Immature natural killer cell (primary cell): ENCODE measurements at regions not wholly inside any gene's neighbourhood (a gene's known extent, or its start where the extent isn't known, plus 50 kb on each side); places are given as distances from the start of the nearest gene placed in this dataset.
"Not testable (repeated sequence)": the region's sequence is repeated elsewhere in the genome, so short reads cannot be mapped to it uniquely, and the experiment has no call there.

Experiments used
- DNase-seq, 3 donors: peaks; one replicate each; pipeline ENCODE4 v3.0.0; 2022; ENCODE audit warnings: mixed read lengths in 1 of 3
- H3K27ac Mint-ChIP-seq, 6 donors: one replicate each; pipeline ENCODE4 v1.8.0; 2020; ENCODE audit warnings: mixed read lengths in 6 of 6, mild to moderate bottlenecking in 5 of 6, inconsistent platforms in 4 of 6, moderate library complexity in 3 of 6
- H3K27me3 Mint-ChIP-seq, 3 donors: one replicate each; pipeline ENCODE4 v1.8.0; 2020 to 2021; ENCODE audit warnings: low read depth in 3 of 3, mild to moderate bottlenecking in 3 of 3, mixed read lengths in 3 of 3, moderate library complexity in 3 of 3, inconsistent platforms in 1 of 3
- H3K36me3 Mint-ChIP-seq, 3 donors: one replicate each; pipeline ENCODE4 v1.8.0; 2020; ENCODE audit warnings: mixed read lengths in 3 of 3, inconsistent platforms in 2 of 3, mild to moderate bottlenecking in 2 of 3
- H3K4me1 Mint-ChIP-seq, 2 donors: one replicate each; pipeline ENCODE4 v1.8.0; 2020; ENCODE audit warnings: inconsistent platforms in 2 of 2, mild to moderate bottlenecking in 2 of 2, mixed read lengths in 2 of 2, moderate library complexity in 1 of 2
- H3K4me3 Mint-ChIP-seq, 5 donors: one replicate each; pipeline ENCODE4 v1.8.0; 2020; ENCODE audit warnings: mild to moderate bottlenecking in 5 of 5, mixed read lengths in 5 of 5, inconsistent platforms in 3 of 5, moderate library complexity in 3 of 5
- H3K9me3 Mint-ChIP-seq, 6 donors: one replicate each; pipeline ENCODE4 v1.8.0; 2020; ENCODE audit warnings: mild to moderate bottlenecking in 6 of 6, mixed read lengths in 6 of 6, inconsistent platforms in 4 of 6, moderate library complexity in 3 of 6

- no peak for DNase-seq
- Mint-ChIP-seq H3K9me3 (peaks cover 3 to 23% (median 11%) of the 10 kb centered on the region in 6 donors), H3K4me3 (no peak overlapping the region), H3K36me3 (peaks cover 0 to 2% (median 0%) of the 10 kb centered on the region in 3 donors), H3K27me3 (peaks cover 0 to 4% (median 1%) of the 10 kb centered on the region in 3 donors), H3K4me1 (no peaks in the 10 kb centered on the region), H3K27ac (no peak overlapping the region)
Observed at GRCh38 chr4:163726641-163727040, 232.2 kb downstream of the TMA16 start.

GRCh38 chr4:163731071-163731470 lies 236.6 kb downstream of the TMA16 start:
- H3K9me3 Mint-ChIP-seq: peaks cover 1 to 19% (median 13%) of the 10 kb centered on the region in 6 donors
- no peak overlapping the region for H3K4me3 Mint-ChIP-seq
- H3K27me3 Mint-ChIP-seq: peaks cover 0 to 5% (median 0%) of the 10 kb centered on the region in 3 donors
- no peaks in the 10 kb centered on the region for H3K36me3 Mint-ChIP-seq
- H3K27ac Mint-ChIP-seq: no peak overlapping the region
- no peaks in the 10 kb centered on the region for H3K4me1 Mint-ChIP-seq
- no peak for DNase-seq

GRCh38 chr4:163732473-163732872 lies 238.0 kb downstream of the TMA16 start:
- no peak overlapping the region for H3K4me3 Mint-ChIP-seq
- H3K9me3 Mint-ChIP-seq: peaks cover 0 to 19% (median 10%) of the 10 kb centered on the region in 6 donors
- H3K4me1 Mint-ChIP-seq: no peaks in the 10 kb centered on the region
- H3K27me3 Mint-ChIP-seq: peaks cover 0 to 2% (median 0%) of the 10 kb centered on the region in 3 donors
- DNase-seq: no peak
- no peak overlapping the region for H3K27ac Mint-ChIP-seq
- H3K36me3 Mint-ChIP-seq: no peaks in the 10 kb centered on the region

GRCh38 chr4:163736876-163737275 lies 242.4 kb downstream of the TMA16 start:
- Mint-ChIP-seq H3K36me3 (no peaks in the 10 kb centered on the region), H3K27me3 (peaks cover 0 to 2% (median 0%) of the 10 kb centered on the region in 3 donors), H3K9me3 (peaks cover 0 to 5% (median 2%) of the 10 kb centered on the region in 6 donors), H3K4me1 (no peaks in the 10 kb centered on the region), H3K4me3 (no peak overlapping the region), H3K27ac (no peak overlapping the region)
- DNase-seq: no peak

GRCh38 chr4:163737846-163738245 lies 243.4 kb downstream of the TMA16 start:
- H3K36me3 Mint-ChIP-seq, H3K27ac Mint-ChIP-seq, H3K4me3 Mint-ChIP-seq: not testable (repeated sequence)

GRCh38 chr4:163738521-163738920 lies 244.0 kb downstream of the TMA16 start:
- no peak for DNase-seq
- Mint-ChIP-seq H3K36me3 (no peaks in the 10 kb centered on the region), H3K4me3 (no peak overlapping the region), H3K9me3 (peaks cover 0 to 9% (median 0%) of the 10 kb centered on the region in 6 donors), H3K4me1 (no peaks in the 10 kb centered on the region), H3K27me3 (peaks cover 0 to 2% (median 0%) of the 10 kb centered on the region in 3 donors), H3K27ac (no peak overlapping the region)

More at GRCh38 chr4:163737846-163738245, 243.4 kb downstream of the TMA16 start:
- H3K9me3 Mint-ChIP-seq, H3K27me3 Mint-ChIP-seq, H3K4me1 Mint-ChIP-seq, DNase-seq: not testable (repeated sequence)

GRCh38 chr4:163744861-163745260 lies 250.4 kb downstream of the TMA16 start:
- H3K36me3 Mint-ChIP-seq: no peaks in the 10 kb centered on the region
- DNase-seq: no peak
- no peak overlapping the region for H3K4me3 Mint-ChIP-seq
- no peaks in the 10 kb centered on the region for H3K27me3 Mint-ChIP-seq
- no peaks in the 10 kb centered on the region for H3K4me1 Mint-ChIP-seq
- peaks cover 0 to 13% (median 0%) of the 10 kb centered on the region in 6 donors for H3K9me3 Mint-ChIP-seq
- H3K27ac Mint-ChIP-seq: no peak overlapping the region

GRCh38 chr4:163747293-163747692 lies 252.8 kb downstream of the TMA16 start:
- peaks cover 0 to 8% (median under 1%) of the 10 kb centered on the region in 6 donors for H3K9me3 Mint-ChIP-seq
- no peaks in the 10 kb centered on the region for H3K27me3 Mint-ChIP-seq

GRCh38 chr4:163747886-163748285 lies 253.4 kb downstream of the TMA16 start:
- Mint-ChIP-seq H3K4me3 (no peak overlapping the region), H3K27me3 (no peaks in the 10 kb centered on the region), H3K4me1 (no peaks in the 10 kb centered on the region), H3K27ac (no peak overlapping the region), H3K36me3 (no peaks in the 10 kb centered on the region), H3K9me3 (peaks cover 0 to 7% (median under 1%) of the 10 kb centered on the region in 6 donors)
- DNase-seq: no peak

More at GRCh38 chr4:163747293-163747692, 252.8 kb downstream of the TMA16 start:
- Mint-ChIP-seq H3K36me3 (no peaks in the 10 kb centered on the region), H3K4me3 (no peak overlapping the region), H3K27ac (no peak overlapping the region), H3K4me1 (no peaks in the 10 kb centered on the region)
- DNase-seq: no peak

GRCh38 chr4:163748449-163748848 lies 254.0 kb downstream of the TMA16 start:
- peaks cover 0 to 5% (median under 1%) of the 10 kb centered on the region in 6 donors for H3K9me3 Mint-ChIP-seq
- DNase-seq: no peak
- no peak overlapping the region for H3K27ac Mint-ChIP-seq
- H3K36me3 Mint-ChIP-seq: no peaks in the 10 kb centered on the region
- H3K4me3 Mint-ChIP-seq: no peak overlapping the region
- no peaks in the 10 kb centered on the region for H3K27me3 Mint-ChIP-seq
- H3K4me1 Mint-ChIP-seq: no peaks in the 10 kb centered on the region

- no peaks in the 10 kb centered on the region for H3K4me1 Mint-ChIP-seq
- no peak overlapping the region for H3K27ac Mint-ChIP-seq
- H3K36me3 Mint-ChIP-seq: no peaks in the 10 kb centered on the region
- H3K27me3 Mint-ChIP-seq: peaks cover 0 to 2% (median 1%) of the 10 kb centered on the region in 3 donors
- H3K9me3 Mint-ChIP-seq: peaks cover 0 to under 1% (median 0%) of the 10 kb centered on the region in 6 donors
- H3K4me3 Mint-ChIP-seq: no peak overlapping the region
- no peak for DNase-seq
Observed at GRCh38 chr4:163755013-163755412, 260.5 kb downstream of the TMA16 start.

GRCh38 chr4:163757219-163757618 lies 262.7 kb downstream of the TMA16 start:
- Mint-ChIP-seq H3K4me1 (no peaks in the 10 kb centered on the region), H3K27ac (no peak overlapping the region)
- DNase-seq: no peak

GRCh38 chr4:163758032-163758431 lies 263.5 kb downstream of the TMA16 start:
- Mint-ChIP-seq H3K4me1 (no peaks in the 10 kb centered on the region), H3K27me3 (peaks cover 0 to 4% (median 1%) of the 10 kb centered on the region in 3 donors), H3K9me3 (no peaks in the 10 kb centered on the region), H3K36me3 (no peaks in the 10 kb centered on the region), H3K27ac (no peak overlapping the region), H3K4me3 (no peak overlapping the region)
- no peak for DNase-seq

More at GRCh38 chr4:163757219-163757618, 262.7 kb downstream of the TMA16 start:
- no peaks in the 10 kb centered on the region for H3K36me3 Mint-ChIP-seq
- H3K27me3 Mint-ChIP-seq: peaks cover 0 to 4% (median 1%) of the 10 kb centered on the region in 3 donors
- no peaks in the 10 kb centered on the region for H3K9me3 Mint-ChIP-seq
- no peak overlapping the region for H3K4me3 Mint-ChIP-seq

GRCh38 chr4:163762741-163763140 lies 268.3 kb downstream of the TMA16 start:
- DNase-seq: no peak
- Mint-ChIP-seq H3K4me3 (no peak overlapping the region), H3K9me3 (peaks cover 0 to 3% (median 0%) of the 10 kb centered on the region in 6 donors), H3K27me3 (peaks cover 0 to 4% (median 2%) of the 10 kb centered on the region in 3 donors), H3K27ac (no peak overlapping the region), H3K4me1 (no peaks in the 10 kb centered on the region), H3K36me3 (no peaks in the 10 kb centered on the region)

- Mint-ChIP-seq H3K27me3 (peaks cover 0 to 4% (median 2%) of the 10 kb centered on the region in 3 donors), H3K27ac (no peak overlapping the region), H3K9me3 (peaks cover 0 to 3% (median 0%) of the 10 kb centered on the region in 6 donors), H3K4me1 (no peaks in the 10 kb centered on the region), H3K36me3 (no peaks in the 10 kb centered on the region), H3K4me3 (no peak overlapping the region)
- no peak for DNase-seq
Observed at GRCh38 chr4:163764569-163764968, 270.1 kb downstream of the TMA16 start.
